Spleen (tissue), 7 donors: ENCODE measurements at regions not wholly inside any gene's neighbourhood (a gene's known extent, or its start where the extent isn't known, plus 50 kb on each side); places are given as distances from the start of the nearest gene placed in this dataset.

ENCODE experiments used
- POLR2AphosphoS5 ChIP-seq, 3 donors: sonication (generic); formaldehyde crosslinking; IDR thresholded peaks; one replicate each; pipeline ENCODE4 v1.5.1; 2017; ENCODE audit warnings: antibody characterized with exemption in 3 of 3
- TF ChIP-seq, protein P1 (sequence below), 11 experiments: fragments of 200-600 bp in 7 of 11; fragments of 450-650 bp in 4 of 11; sonication (generic) in 4 of 11; IDR thresholded peaks in 8 of 11; conservative IDR thresholded peaks in 3 of 11; 1 replicate in 7 of 11; 2 replicates in 4 of 11; pipeline versions ENCODE4 v1.4.0 to v1.8.0; 2016 to 2021; ENCODE audit warnings: antibody characterized with exemption in 11 of 11, inconsistent platforms in 4 of 11, mild to moderate bottlenecking in 1 of 11
- donor health status: DM: no; HTN: no; CAD: no; lungs with moderate emphysema.
- donor health status: DM: no; HTN: no; CAD: no.
- donor health status: DM: no; HTN: no; CAD: no.

DNA sequence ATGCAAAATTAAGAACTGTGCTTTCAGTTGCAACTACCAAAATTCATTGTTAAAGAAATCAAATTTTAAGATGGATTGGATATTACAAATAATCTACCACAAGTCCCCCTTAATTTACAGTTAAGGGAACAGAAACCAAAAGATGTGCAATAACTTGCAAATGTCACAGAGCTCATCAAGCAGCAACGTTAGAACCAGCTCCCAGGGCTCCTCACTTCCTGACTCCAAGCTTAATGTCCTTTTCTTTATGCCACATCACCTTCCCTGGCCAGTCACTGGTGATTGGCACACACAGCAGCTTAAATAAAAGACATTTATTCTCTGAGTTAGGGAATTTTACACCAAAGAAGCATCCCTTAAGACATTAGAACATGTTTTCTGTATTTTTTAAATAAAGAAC is 159.7 kb downstream of the RSL24D1 start:
- TF ChIP-seq POLR2AphosphoS5 (IDR thresholded peaks at IDR 0.05): no peak
- TF ChIP-seq, protein P1, sequence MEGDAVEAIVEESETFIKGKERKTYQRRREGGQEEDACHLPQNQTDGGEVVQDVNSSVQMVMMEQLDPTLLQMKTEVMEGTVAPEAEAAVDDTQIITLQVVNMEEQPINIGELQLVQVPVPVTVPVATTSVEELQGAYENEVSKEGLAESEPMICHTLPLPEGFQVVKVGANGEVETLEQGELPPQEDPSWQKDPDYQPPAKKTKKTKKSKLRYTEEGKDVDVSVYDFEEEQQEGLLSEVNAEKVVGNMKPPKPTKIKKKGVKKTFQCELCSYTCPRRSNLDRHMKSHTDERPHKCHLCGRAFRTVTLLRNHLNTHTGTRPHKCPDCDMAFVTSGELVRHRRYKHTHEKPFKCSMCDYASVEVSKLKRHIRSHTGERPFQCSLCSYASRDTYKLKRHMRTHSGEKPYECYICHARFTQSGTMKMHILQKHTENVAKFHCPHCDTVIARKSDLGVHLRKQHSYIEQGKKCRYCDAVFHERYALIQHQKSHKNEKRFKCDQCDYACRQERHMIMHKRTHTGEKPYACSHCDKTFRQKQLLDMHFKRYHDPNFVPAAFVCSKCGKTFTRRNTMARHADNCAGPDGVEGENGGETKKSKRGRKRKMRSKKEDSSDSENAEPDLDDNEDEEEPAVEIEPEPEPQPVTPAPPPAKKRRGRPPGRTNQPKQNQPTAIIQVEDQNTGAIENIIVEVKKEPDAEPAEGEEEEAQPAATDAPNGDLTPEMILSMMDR (IDR thresholded peaks at IDR 0.05 in 8 of 11, conservative IDR thresholded peaks at IDR 0.05 in 3 of 11): no peak
